GM19324 (cell line): ENCODE measurements at regions not wholly inside any gene's neighbourhood (a gene's known extent, or its start where the extent isn't known, plus 50 kb on each side); places are given as distances from the start of the nearest gene placed in this dataset.

ENCODE experiments used
- ATAC-seq: cut with Tn5 transposase; IDR thresholded peaks from one replicate; pipeline ENCODE4 v1.9.1; 2021; ENCODE audit warnings: mild to moderate bottlenecking, moderate library complexity; ENCODE audit not compliant: unreplicated experiment, low FRiP score

- no peak for ATAC-seq
These were observed 129.1 kb upstream of the LINC00305 start for GRCh38 chr18:64278026-64278425.

- no peak for ATAC-seq
These were observed 127.6 kb upstream of the LINC00305 start for GRCh38 chr18:64276311-64277090.

GRCh38 chr18:64275593-64276300, 126.9 kb upstream of the LINC00305 start:
- ATAC-seq: no peak

- no peak for ATAC-seq
These were observed 124.8 kb upstream of the LINC00305 start for GRCh38 chr18:64273724-64274123.

GRCh38 chr18:64271975-64272659, 123.2 kb upstream of the LINC00305 start:
- ATAC-seq: no peak

- ATAC-seq: no peak
These were observed 122.4 kb upstream of the LINC00305 start for GRCh38 chr18:64271246-64271645.

- ATAC-seq: no peak
These were observed 121.7 kb upstream of the LINC00305 start for GRCh38 chr18:64270608-64271007.

- ATAC-seq: no peak
These were observed 121.2 kb upstream of the LINC00305 start for GRCh38 chr18:64270121-64270520.

GRCh38 chr18:64264171-64264570, 115.3 kb upstream of the LINC00305 start:
- ATAC-seq: no peak

GRCh38 chr18:64260810-64261209, 111.9 kb upstream of the LINC00305 start:
- ATAC-seq: no peak

- no peak for ATAC-seq
These were observed 111.0 kb upstream of the LINC00305 start for GRCh38 chr18:64259871-64260270.

GRCh38 chr18:64258111-64258650, 109.3 kb upstream of the LINC00305 start:
- no peak for ATAC-seq

- ATAC-seq: no peak
These were observed 105.7 kb upstream of the LINC00305 start for GRCh38 chr18:64254399-64255093.

- no peak for ATAC-seq
These were observed 105.0 kb upstream of the LINC00305 start for GRCh38 chr18:64253873-64254272.

GRCh38 chr18:64253222-64253621, 104.3 kb upstream of the LINC00305 start:
- no peak for ATAC-seq

- ATAC-seq: no peak
These were observed 99.9 kb upstream of the LINC00305 start for GRCh38 chr18:64248836-64249235.

GRCh38 chr18:64245126-64245861, 96.4 kb upstream of the LINC00305 start:
- no peak for ATAC-seq

- ATAC-seq: no peak
These were observed 95.7 kb upstream of the LINC00305 start for GRCh38 chr18:64244571-64244970.

GRCh38 chr18:64240316-64240715, 91.4 kb upstream of the LINC00305 start:
- no peak for ATAC-seq

- no peak for ATAC-seq
These were observed 89.2 kb upstream of the LINC00305 start for GRCh38 chr18:64238076-64238475.
